HCT116 (cell line): ENCODE measurements at regions not wholly inside any gene's neighbourhood (a gene's known extent, or its start where the extent isn't known, plus 50 kb on each side); places are given as distances from the start of the nearest gene placed in this dataset.

ENCODE experiments used
- ATAC-seq: fragments of 200-7000 bp; cut with Tn5 transposase; 2 replicates; pipeline ENCODE4 v1.9.1; 2020; ENCODE audit warnings: mild to moderate bottlenecking, moderate library complexity
- BruUV-seq: library from RNA; stranded (reverse); fragments of 400-500 nt; replicated peaks from 2 replicates; lab custom pipeline; 2021; lab: Mats Ljungman, UMichigan
- CTCF ChIA-PET: fragments of 300-600 bp; sonication (Branson Sonifier 250); formaldehyde crosslinking; loops from one replicate; lab custom pipeline; 2021; ENCODE audit warnings: antibody characterized with exemption; lab: Charles Lee
- POLR2A ChIA-PET: fragments of 300-600, 350-600 bp; sonication (Branson Sonifier 250); formaldehyde crosslinking; loops from one replicate; lab custom pipeline; 2021; ENCODE audit warnings: antibody characterized with exemption; lab: Charles Lee
- RAD21 ChIA-PET, 2 experiments: fragments of 300-600 bp; sonication (Branson Sonifier 250); formaldehyde crosslinking; loops; one replicate each; lab custom pipeline; 2023; ENCODE audit warnings: low total read pairs in 2 of 2; ENCODE audit not compliant: uncharacterized antibody in 2 of 2, unreplicated experiment in 2 of 2, low non-redundant PET in 1 of 2; lab: Charles Lee
- DNase-seq: peaks from one replicate; pipeline ENCODE4 v3.0.0-alpha.2; 2010; ENCODE audit warnings: low read depth, low spot score
- H2AFZ ChIP-seq: fragments of 200-600 bp; shearing (Covaris generic), sonication (generic); 2 replicates; pipeline ENCODE4 v1.6.1; 2017; ENCODE audit warnings: low read depth, mixed run types, mixed read lengths, antibody characterized with exemption, low read length; ENCODE audit not compliant: poor library complexity, severe bottlenecking
- H3K27ac ChIP-seq: 2 replicates; pipeline ENCODE4 v1.5.1; 2012; ENCODE audit warnings: low read depth, low read length
- H3K27me3 ChIP-seq: fragments of 200-600 bp; sonication (generic); 2 replicates; pipeline ENCODE4 v1.6.1; 2016; ENCODE audit warnings: mixed run types, low read length, mixed read lengths; ENCODE audit not compliant: insufficient read depth
- H3K36me3 ChIP-seq, 2 experiments: fragments of 200-500 bp in 1 of 2; fragments of 200-600 bp in 1 of 2; sonication (Bioruptor generic) in 1 of 2; sonication (generic) in 1 of 2; 2 replicates each; pipeline versions ENCODE4 v1.5.1 to v1.6.1; 2014 to 2016; ENCODE audit warnings: low read length in 2 of 2, inconsistent platforms in 1 of 2, mixed read lengths in 1 of 2, mixed run types in 1 of 2; ENCODE audit not compliant: insufficient read depth in 2 of 2, control insufficient read depth in 1 of 2
- H3K4me1 ChIP-seq, 2 experiments: fragments of 200-600 bp in 1 of 2; sonication (generic) in 1 of 2; 2 replicates each; pipeline versions ENCODE4 v1.5.1 to v1.6.1; 2012 to 2017; ENCODE audit warnings: low read length in 2 of 2, inconsistent platforms in 1 of 2, mild to moderate bottlenecking in 1 of 2, mixed read lengths in 1 of 2, mixed run types in 1 of 2, moderate library complexity in 1 of 2; ENCODE audit not compliant: insufficient read depth in 2 of 2, control insufficient read depth in 1 of 2
- H3K4me2 ChIP-seq: fragments of 200-600 bp; sonication (generic); 2 replicates; pipeline ENCODE4 v1.6.1; 2017; ENCODE audit warnings: mixed run types, low read length, mixed read lengths
- H3K4me3 ChIP-seq, 2 experiments: fragments of 200-600 bp in 1 of 2; sonication (generic) in 1 of 2; replicated peaks in 1 of 2; 2 replicates each; pipeline ENCODE4 v1.5.1; 2011 to 2016; ENCODE audit warnings: low read length in 2 of 2, control low read depth in 1 of 2, low read depth in 1 of 2, mild to moderate bottlenecking in 1 of 2, mixed read lengths in 1 of 2, mixed run types in 1 of 2
- H3K79me2 ChIP-seq: fragments of 200-600 bp; sonication (generic); 2 replicates; pipeline ENCODE4 v1.6.1; 2017; ENCODE audit warnings: mild to moderate bottlenecking, mixed run types, low read length, moderate library complexity, mixed read lengths; ENCODE audit not compliant: insufficient read depth
- H3K9ac ChIP-seq: fragments of 200-600 bp; sonication (generic); 2 replicates; pipeline ENCODE4 v1.6.1; 2016; ENCODE audit warnings: low read length, mixed read lengths
- H3K9me2 ChIP-seq: fragments of 200-600 bp; sonication (generic), shearing (Covaris generic); 2 replicates; pipeline ENCODE4 v1.6.1; 2017; ENCODE audit warnings: mixed run types, mild to moderate bottlenecking, moderate library complexity; ENCODE audit not compliant: insufficient read depth
- H3K9me3 ChIP-seq, 2 experiments: fragments of 200-500 bp in 1 of 2; fragments of 200-600 bp in 1 of 2; sonication (Bioruptor generic) in 1 of 2; sonication (generic) in 1 of 2; 2 replicates each; pipeline ENCODE4 v1.6.1; 2014 to 2017; ENCODE audit warnings: low read length in 2 of 2, mixed read lengths in 2 of 2, inconsistent platforms in 1 of 2, low read depth in 1 of 2, mild to moderate bottlenecking in 1 of 2, mixed run types in 1 of 2, moderate library complexity in 1 of 2; ENCODE audit not compliant: control insufficient read depth in 1 of 2, insufficient read depth in 1 of 2
- H4K20me1 ChIP-seq: fragments of 200-600 bp; sonication (generic), shearing (Covaris generic); 2 replicates; pipeline ENCODE4 v1.6.1; 2017; ENCODE audit warnings: mixed run types, mild to moderate bottlenecking, moderate library complexity; ENCODE audit not compliant: insufficient read depth
- ATF3 ChIP-seq: IDR thresholded peaks from 2 replicates; pipeline ENCODE4 v1.6.1; 2012
- CTCF ChIP-seq, 3 experiments: fragments of 200-600 bp in 1 of 3; sonication (generic) in 1 of 3; IDR thresholded peaks in 2 of 3; conservative IDR thresholded peaks in 1 of 3; 2 replicates each; pipeline ENCODE4 v1.5.1; 2012 to 2017; ENCODE audit warnings: low read depth in 2 of 3, low read length in 2 of 3, antibody characterized with exemption in 1 of 3, borderline replicate concordance in 1 of 3, control low read depth in 1 of 3, mild to moderate bottlenecking in 1 of 3, mixed read lengths in 1 of 3, mixed run types in 1 of 3, moderate library complexity in 1 of 3; ENCODE audit not compliant: insufficient read depth in 1 of 3
- EZH2 ChIP-seq: fragments of 200-600 bp; sonication (generic); IDR thresholded peaks from 2 replicates; pipeline ENCODE4 v1.6.1; 2017; ENCODE audit warnings: antibody characterized with exemption, mixed run types
- EZH2phosphoT487 ChIP-seq: fragments of 200-600 bp; IDR thresholded peaks from 2 replicates; pipeline ENCODE4 v1.6.1; 2018; ENCODE audit warnings: antibody characterized with exemption, borderline replicate concordance
- MAX ChIP-seq: IDR thresholded peaks from 2 replicates; pipeline ENCODE4 v1.6.1; 2012
- POLR2A ChIP-seq: IDR thresholded peaks from 2 replicates; pipeline ENCODE4 v1.7.0; 2011; ENCODE audit warnings: borderline replicate concordance; ENCODE audit not compliant: insufficient read depth, insufficient read length; ENCODE audit errors: extremely low read depth
- POLR2AphosphoS5 ChIP-seq: IDR thresholded peaks from 2 replicates; pipeline ENCODE4 v1.6.1; 2011; ENCODE audit warnings: mild to moderate bottlenecking, low read depth, low read length, moderate library complexity
- SIN3A ChIP-seq: IDR thresholded peaks from 2 replicates; pipeline ENCODE4 v1.6.1; 2012; ENCODE audit warnings: low read depth
- TCF7L2 ChIP-seq: IDR thresholded peaks from 2 replicates; pipeline ENCODE4 v1.7.0; 2011; ENCODE audit warnings: borderline replicate concordance, inconsistent platforms; ENCODE audit not compliant: insufficient read depth, insufficient read length; ENCODE audit errors: extremely low read depth
- ZFX ChIP-seq: fragments of 450-650 bp; IDR thresholded peaks from 2 replicates; pipeline ENCODE4 v1.6.1; 2017
- ZNF274 ChIP-seq: fragments of 200-500 bp; sonication (Bioruptor generic); IDR thresholded peaks from 2 replicates; pipeline ENCODE4 v1.6.1; 2014; ENCODE audit warnings: mild to moderate bottlenecking, low read depth, low read length, inconsistent platforms
- intact Hi-C: fragments of 100-400 bp; cut with micrococcal nuclease; formaldehyde crosslinking; loops from 2 replicates; pipeline ENCODE4 v1.10.0; 2022

GRCh38 chr2:118580107-118580506, 267.3 kb downstream of the EN1 start (continued):
- TF ChIP-seq ZNF274 (no peak), MAX (no peak), POLR2AphosphoS5 (no peak), POLR2A (no peak), EZH2 (no peak), TCF7L2 (no peak)

- H3K79me2 ChIP-seq = no peaks in the 10 kb centered on the region
- no peak for DNase-seq
- H2AFZ ChIP-seq = no peak overlapping the region
- intact Hi-C loops = no loop called here
- no peak overlapping the region for H3K4me2 ChIP-seq
- TF ChIP-seq EZH2phosphoT487 (no peak), CTCF (IDR thresholded peaks at IDR 0.05 in 2 of 3, conservative IDR thresholded peaks at IDR 0.05 in 1 of 3; ENCODE audit: borderline replicate concordance in 1 of 3, insufficient read depth in 1 of 3, low read depth in 2 of 3, low read length in 2 of 3) (no peak), SIN3A (no peak), ATF3 (no peak), ZFX (no peak)
- H3K27me3 ChIP-seq = peaks cover 30% of the 10 kb centered on the region; the same call in 1 of the 2 replicates
- H4K20me1 ChIP-seq = no peaks in the 10 kb centered on the region
- ChIA-PET RAD21 (no interaction called here), POLR2A (no interaction called here), CTCF (no interaction called here)
- no TSS peak for BruUV-seq
- no peak overlapping the region for H3K4me3 ChIP-seq
- H3K27ac ChIP-seq = no peak overlapping the region
- H3K36me3 ChIP-seq = no peaks in the 10 kb centered on the region
- H3K9ac ChIP-seq = no peak overlapping the region
- no peaks in the 10 kb centered on the region for H3K9me2 ChIP-seq
- no peaks in the 10 kb centered on the region for H3K9me3 ChIP-seq
- ATAC-seq = no peak
- no peaks in the 10 kb centered on the region for H3K4me1 ChIP-seq
Measured at GRCh38 chr2:118577202-118577601, 270.2 kb downstream of the EN1 start.
